Body of pancreas (tissue), 4 donors: ENCODE measurements at regions not wholly inside any gene's neighbourhood (a gene's known extent, or its start where the extent isn't known, plus 50 kb on each side); places are given as distances from the start of the nearest gene placed in this dataset.
"Not testable (repeated sequence)": the region's sequence is repeated elsewhere in the genome, so short reads cannot be mapped to it uniquely, and the experiment has no call there.

Source experiments
- ATAC-seq: fragments of 150-250 bp; one replicate; pipeline ENCODE4 v1.9.1; 2016
- DNase-seq, 4 donors: peaks; one replicate each; pipeline ENCODE4 v3.0.0-alpha.2; 2019
- H3K27ac ChIP-seq, 4 donors: fragments of 200-600 bp; sonication (generic); 1 replicate in 3 of 4; 2 replicates in 1 of 4; pipeline versions ENCODE4 v1.5.1 to v1.6.1; 2016 to 2019; ENCODE audit warnings: mild to moderate bottlenecking in 1 of 4, mixed read lengths in 1 of 4, moderate library complexity in 1 of 4
- H3K27me3 ChIP-seq, 2 donors: fragments of 200-600 bp; sonication (generic); one replicate each; pipeline ENCODE4 v1.6.0; 2016; ENCODE audit warnings: mild to moderate bottlenecking in 1 of 2
- H3K36me3 ChIP-seq, 2 donors: fragments of 200-600 bp; sonication (generic); replicated peaks in 1 of 2; 2 replicates each; pipeline ENCODE4 v1.5.1; 2016; ENCODE audit warnings: low read depth in 2 of 2; ENCODE audit not compliant: insufficient read depth in 1 of 2
- H3K4me1 ChIP-seq: fragments of 200-600 bp; sonication (generic); one replicate; pipeline ENCODE4 v1.6.0; 2016
- H3K4me3 ChIP-seq, 2 donors: fragments of 200-600 bp; sonication (generic); 1 replicate in 1 of 2; 2 replicates in 1 of 2; pipeline ENCODE4 v1.5.1; 2016 to 2019
- H3K9me3 ChIP-seq, 3 donors: fragments of 200-600 bp; sonication (generic); 1 replicate in 2 of 3; 2 replicates in 1 of 3; pipeline ENCODE4 v1.5.1; 2016
- POLR2A ChIP-seq, 3 donors: fragments of 450-650 bp; IDR thresholded peaks; one replicate each; pipeline ENCODE4 v1.6.1; 2016; ENCODE audit warnings: antibody characterized with exemption in 3 of 3, mild to moderate bottlenecking in 2 of 3
- WGBS, 2 donors: methylation state at CpG; one replicate each; pipeline ENCODE4 v1.1.5; 2017; 5-methylcytosine and 5-hydroxymethylcytosine counted together
- intact Hi-C: fragments of 100-400 bp; cut with DNase I; formaldehyde crosslinking; loops from one replicate; pipeline ENCODE4 v1.15.1; 2023
- TF ChIP-seq, protein P1 (sequence below), 7 experiments: fragments of 450-650 bp in 4 of 7; fragments of 200-600 bp in 3 of 7; sonication (generic) in 3 of 7; IDR thresholded peaks; one replicate each; pipeline ENCODE4 v1.5.1; 2016 to 2019; ENCODE audit warnings: antibody characterized with exemption in 7 of 7

DNA sequence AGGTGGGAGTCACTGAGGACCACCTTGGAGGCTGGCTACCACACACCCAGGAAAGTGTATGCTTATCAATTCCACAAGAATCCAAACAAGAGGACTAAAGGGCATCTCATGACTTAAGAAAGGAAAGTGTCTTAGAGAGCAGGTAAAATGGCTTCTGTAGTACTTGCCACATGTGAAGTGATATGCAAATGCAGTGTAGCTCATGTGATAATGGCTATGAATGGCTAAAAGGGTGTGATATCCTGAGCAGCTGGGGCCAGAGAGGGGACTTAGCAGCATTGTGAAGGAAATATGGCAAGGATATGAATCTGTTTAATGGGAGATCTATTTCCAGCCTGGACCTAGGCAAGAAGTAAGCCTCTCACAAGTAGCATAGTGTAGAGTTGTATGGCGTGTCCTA lies 90.5 kb downstream of the BUB3 start:
- Histone ChIP-seq H3K9me3 (no peaks in the 10 kb centered on the region), H3K4me1 (no peaks in the 10 kb centered on the region), H3K36me3 (no peaks in the 10 kb centered on the region), H3K27me3 (no peaks in the 10 kb centered on the region), H3K27ac (no peak overlapping the region), H3K4me3 (no peak overlapping the region)
- no peak for ATAC-seq
- WGBS, 2 donors, result 96 to 100% methylated on average over 1 of the region's 1 CpG
- no peak for DNase-seq
- intact Hi-C loops, result no loop called here
- TF ChIP-seq, protein P1, sequence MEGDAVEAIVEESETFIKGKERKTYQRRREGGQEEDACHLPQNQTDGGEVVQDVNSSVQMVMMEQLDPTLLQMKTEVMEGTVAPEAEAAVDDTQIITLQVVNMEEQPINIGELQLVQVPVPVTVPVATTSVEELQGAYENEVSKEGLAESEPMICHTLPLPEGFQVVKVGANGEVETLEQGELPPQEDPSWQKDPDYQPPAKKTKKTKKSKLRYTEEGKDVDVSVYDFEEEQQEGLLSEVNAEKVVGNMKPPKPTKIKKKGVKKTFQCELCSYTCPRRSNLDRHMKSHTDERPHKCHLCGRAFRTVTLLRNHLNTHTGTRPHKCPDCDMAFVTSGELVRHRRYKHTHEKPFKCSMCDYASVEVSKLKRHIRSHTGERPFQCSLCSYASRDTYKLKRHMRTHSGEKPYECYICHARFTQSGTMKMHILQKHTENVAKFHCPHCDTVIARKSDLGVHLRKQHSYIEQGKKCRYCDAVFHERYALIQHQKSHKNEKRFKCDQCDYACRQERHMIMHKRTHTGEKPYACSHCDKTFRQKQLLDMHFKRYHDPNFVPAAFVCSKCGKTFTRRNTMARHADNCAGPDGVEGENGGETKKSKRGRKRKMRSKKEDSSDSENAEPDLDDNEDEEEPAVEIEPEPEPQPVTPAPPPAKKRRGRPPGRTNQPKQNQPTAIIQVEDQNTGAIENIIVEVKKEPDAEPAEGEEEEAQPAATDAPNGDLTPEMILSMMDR (IDR thresholded peaks at IDR 0.05), result no peak
- TF ChIP-seq POLR2A (IDR thresholded peaks at IDR 0.05), result no peak

DNA sequence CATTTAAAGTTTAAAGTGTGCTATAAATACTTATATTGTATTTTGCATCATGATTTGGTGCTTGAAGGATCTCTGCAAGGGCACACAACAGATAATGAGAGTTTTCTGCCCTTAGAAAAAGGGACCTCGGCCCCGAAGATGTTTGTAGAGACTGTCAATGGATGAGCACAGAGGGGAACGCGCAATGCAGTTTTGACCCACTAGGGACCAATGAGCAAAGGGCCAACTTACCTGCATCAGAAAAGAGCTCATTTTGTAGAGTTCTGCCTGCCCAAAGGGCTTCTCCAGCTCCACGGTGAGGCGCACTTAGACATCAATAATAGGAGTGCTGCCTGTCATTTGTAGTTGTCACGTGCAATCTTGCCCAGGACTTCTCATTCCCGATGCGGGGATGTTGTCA lies 91.1 kb downstream of the BUB3 start:
- intact Hi-C loops, result no loop called here
- TF ChIP-seq POLR2A (IDR thresholded peaks at IDR 0.05), result no peak
- TF ChIP-seq, protein P1 (IDR thresholded peaks at IDR 0.05), result no peak
- DNase-seq, result no peak
- Histone ChIP-seq H3K4me1 (no peaks in the 10 kb centered on the region), H3K27me3 (no peaks in the 10 kb centered on the region), H3K36me3 (no peaks in the 10 kb centered on the region), H3K4me3 (no peak overlapping the region), H3K9me3 (no peaks in the 10 kb centered on the region), H3K27ac (no peak overlapping the region)
- WGBS, 2 donors, result 88 to 89% methylated on average over 9 of the region's 9 CpGs
- no peak for ATAC-seq

DNA sequence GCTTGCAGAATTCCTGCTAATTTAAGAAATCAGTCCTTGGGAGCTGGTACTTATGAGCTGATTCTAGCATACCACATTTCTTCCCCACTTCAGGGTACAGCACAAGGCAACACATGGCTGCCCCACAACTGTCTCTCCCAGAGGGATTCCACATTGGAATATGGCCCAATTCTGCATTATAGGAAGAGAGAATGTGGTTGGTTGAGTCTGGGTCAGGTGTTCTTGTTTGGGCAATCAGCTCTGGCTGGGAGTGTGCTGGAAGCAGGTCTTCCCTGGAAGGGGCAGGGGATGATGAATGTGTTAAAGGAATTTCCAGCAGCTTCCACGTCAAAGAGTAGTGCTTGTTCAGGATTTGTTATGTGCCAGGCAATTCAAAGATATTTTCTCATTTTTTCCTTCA lies 95.7 kb downstream of the BUB3 start:
- Histone ChIP-seq H3K36me3 (no peaks in the 10 kb centered on the region), H3K27ac (no peak overlapping the region), H3K9me3 (no peaks in the 10 kb centered on the region), H3K4me3 (no peak overlapping the region), H3K4me1 (no peaks in the 10 kb centered on the region), H3K27me3 (no peaks in the 10 kb centered on the region)
- ATAC-seq, result no peak
- intact Hi-C loops, result no loop called here
- DNase-seq, result no peak
- 11 to 35% methylated on average over 1 of the region's 1 CpG for WGBS, 2 donors
- TF ChIP-seq, protein P1 (IDR thresholded peaks at IDR 0.05), result no peak
- no peak for TF ChIP-seq POLR2A (IDR thresholded peaks at IDR 0.05)

DNA sequence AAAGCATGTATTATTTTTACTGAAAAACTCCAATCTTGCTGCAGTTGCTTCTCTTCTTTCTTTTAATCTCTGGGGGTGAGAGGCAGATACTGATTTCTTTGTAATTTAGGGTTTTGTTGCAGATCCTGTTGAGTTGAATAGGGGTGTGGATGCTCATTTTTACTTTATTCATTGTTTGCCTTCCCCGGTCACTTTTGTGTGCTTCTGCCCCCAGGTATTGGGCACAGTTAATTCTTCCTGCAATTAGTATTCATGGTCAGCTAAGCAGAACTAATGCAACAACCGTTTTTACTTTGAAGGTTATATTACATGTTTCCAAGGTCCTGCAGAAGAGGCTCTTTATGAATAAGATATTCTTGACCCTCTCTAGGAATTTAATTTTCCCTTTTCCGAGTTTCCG lies 96.4 kb downstream of the BUB3 start:
- ATAC-seq, result no peak
- Histone ChIP-seq H3K4me3 (no peak overlapping the region), H3K9me3 (no peaks in the 10 kb centered on the region), H3K27me3 (no peaks in the 10 kb centered on the region), H3K36me3 (no peaks in the 10 kb centered on the region), H3K27ac (no peak overlapping the region), H3K4me1 (no peaks in the 10 kb centered on the region)
- intact Hi-C loops, result no loop called here
- no peak for TF ChIP-seq POLR2A (IDR thresholded peaks at IDR 0.05)
- TF ChIP-seq, protein P1 (IDR thresholded peaks at IDR 0.05), result no peak
- 42 to 57% methylated on average over 4 of the region's 4 CpGs for WGBS, 2 donors
- DNase-seq, result no peak

DNA sequence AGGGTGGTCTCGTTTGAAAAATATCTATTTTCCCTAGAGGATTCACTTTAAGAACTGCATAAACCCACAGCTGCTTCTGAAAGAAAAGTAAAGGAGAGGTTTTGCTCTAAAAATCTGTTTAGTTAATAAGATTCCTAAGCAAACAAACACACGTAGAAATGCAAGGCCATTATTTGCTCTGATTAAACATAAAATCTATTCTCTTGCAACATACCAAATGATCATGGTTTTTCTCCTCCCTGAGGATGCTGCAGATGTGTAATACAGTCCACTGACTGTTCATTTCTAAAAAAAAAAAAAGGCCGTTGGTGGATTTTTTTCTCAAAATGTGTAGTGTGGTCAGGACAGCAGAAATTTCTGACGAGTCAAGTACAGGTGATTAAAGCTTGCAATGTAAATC lies 98.6 kb downstream of the BUB3 start:
- Histone ChIP-seq H3K27me3 (no peaks in the 10 kb centered on the region), H3K27ac (no peak overlapping the region), H3K4me1 (no peaks in the 10 kb centered on the region), H3K36me3 (no peaks in the 10 kb centered on the region), H3K4me3 (no peak overlapping the region), H3K9me3 (no peaks in the 10 kb centered on the region)
- intact Hi-C loops, result no loop called here
- TF ChIP-seq, protein P1 (IDR thresholded peaks at IDR 0.05), result no peak
- no peak for TF ChIP-seq POLR2A (IDR thresholded peaks at IDR 0.05)
- DNase-seq (no peak), ATAC-seq (no peak)
- 29 to 33% methylated on average over 4 of the region's 4 CpGs for WGBS, 2 donors

DNA sequence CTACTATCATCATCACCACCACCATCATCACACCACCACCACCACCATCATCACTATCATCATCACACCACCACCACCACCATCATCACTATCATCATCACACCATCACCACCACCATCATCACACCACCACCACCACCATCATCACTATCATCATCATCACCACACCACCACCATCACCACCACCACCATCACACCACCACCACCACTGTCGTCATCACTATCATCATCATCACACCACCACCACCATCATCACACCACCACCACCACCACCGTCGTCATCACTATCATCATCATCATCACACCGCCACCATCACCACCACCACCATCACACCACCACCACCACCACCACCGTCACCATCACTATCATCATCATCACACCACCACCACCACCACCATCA lies 100.1 kb downstream of the BUB3 start:
- ATAC-seq, DNase-seq, H3K27me3 ChIP-seq, H3K4me3 ChIP-seq, H3K36me3 ChIP-seq, H3K27ac ChIP-seq, H3K4me1 ChIP-seq, H3K9me3 ChIP-seq, intact Hi-C loops: not testable (repeated sequence)
- 79 to 82% methylated on average over 5 of the region's 5 CpGs for WGBS, 2 donors
